Trophoblast cell (in vitro differentiated cells and primary cell): ENCODE measurements at regions not wholly inside any gene's neighbourhood (a gene's known extent, or its start where the extent isn't known, plus 50 kb on each side); places are given as distances from the start of the nearest gene placed in this dataset.

ENCODE experiments used
- DNase-seq, 2 donors: peaks; one replicate each; pipeline ENCODE4 v3.0.0-alpha.2; 2016
- H2AFZ ChIP-seq: 2 replicates; pipeline ENCODE4 v1.6.1; 2013; ENCODE audit warnings: low read length, moderate library complexity, mild to moderate bottlenecking; ENCODE audit not compliant: insufficient read depth, poor library complexity
- H2AK5ac ChIP-seq: 2 replicates; pipeline ENCODE4 v1.6.1; 2013; ENCODE audit warnings: mild to moderate bottlenecking, low read length
- H2BK120ac ChIP-seq: 2 replicates; pipeline ENCODE4 v1.6.1; 2013; ENCODE audit warnings: low read length, mild to moderate bottlenecking, moderate library complexity; ENCODE audit not compliant: insufficient read depth, poor library complexity
- H2BK12ac ChIP-seq: 2 replicates; pipeline ENCODE4 v1.6.1; 2013; ENCODE audit warnings: mild to moderate bottlenecking, low read length, moderate library complexity
- H2BK5ac ChIP-seq: 2 replicates; pipeline ENCODE4 v1.6.1; 2013; ENCODE audit warnings: low read length, low read depth, moderate library complexity, mild to moderate bottlenecking; ENCODE audit not compliant: poor library complexity
- H3K14ac ChIP-seq: 2 replicates; pipeline ENCODE4 v1.6.1; 2013; ENCODE audit warnings: mild to moderate bottlenecking, low read length
- H3K18ac ChIP-seq: 2 replicates; pipeline ENCODE4 v1.6.1; 2013; ENCODE audit warnings: mild to moderate bottlenecking, low read length
- H3K23ac ChIP-seq: 2 replicates; pipeline ENCODE4 v1.6.1; 2013; ENCODE audit warnings: low read length
- H3K27ac ChIP-seq: 2 replicates; pipeline ENCODE4 v1.5.1; 2013; ENCODE audit warnings: low read depth, mild to moderate bottlenecking, inconsistent platforms, low read length, moderate library complexity
- H3K27me3 ChIP-seq: 2 replicates; pipeline ENCODE4 v1.6.1; 2013; ENCODE audit warnings: inconsistent platforms, mild to moderate bottlenecking, low read length, moderate library complexity; ENCODE audit not compliant: insufficient read depth
- H3K36me3 ChIP-seq, 2 experiments: 1 replicate in 1 of 2; 2 replicates in 1 of 2; pipeline ENCODE4 v1.6.1; 2013; ENCODE audit warnings: low read length in 2 of 2, mild to moderate bottlenecking in 2 of 2, moderate library complexity in 1 of 2; ENCODE audit not compliant: insufficient read depth in 2 of 2, control insufficient read depth in 1 of 2
- H3K4ac ChIP-seq: 2 replicates; pipeline ENCODE4 v1.6.1; 2013; ENCODE audit warnings: low read depth, mild to moderate bottlenecking, low read length, moderate library complexity
- H3K4me1 ChIP-seq, 2 experiments: 1 replicate in 1 of 2; 2 replicates in 1 of 2; pipeline ENCODE4 v1.6.1; 2013; ENCODE audit warnings: low read length in 2 of 2, mild to moderate bottlenecking in 2 of 2, moderate library complexity in 1 of 2; ENCODE audit not compliant: insufficient read depth in 2 of 2, control insufficient read depth in 1 of 2
- H3K4me2 ChIP-seq: 2 replicates; pipeline ENCODE4 v1.6.1; 2013; ENCODE audit warnings: inconsistent platforms, mild to moderate bottlenecking, low read length, moderate library complexity
- H3K4me3 ChIP-seq: 2 replicates; pipeline ENCODE4 v1.5.1; 2013; ENCODE audit warnings: mild to moderate bottlenecking, low read depth, low read length, inconsistent platforms
- H3K79me1 ChIP-seq: one replicate; pipeline ENCODE4 v1.6.1; 2013; ENCODE audit warnings: low read length
- H3K79me2 ChIP-seq: 2 replicates; pipeline ENCODE4 v1.6.1; 2013; ENCODE audit warnings: low read length, mild to moderate bottlenecking; ENCODE audit not compliant: control insufficient read depth, insufficient read depth, poor library complexity
- H3K9ac ChIP-seq: 2 replicates; pipeline ENCODE4 v1.6.1; 2013; ENCODE audit warnings: mild to moderate bottlenecking, low read length
- H3K9me3 ChIP-seq: 2 replicates; pipeline ENCODE4 v1.6.1; 2013; ENCODE audit warnings: low read depth, mild to moderate bottlenecking, control low read depth, inconsistent platforms, low read length; ENCODE audit not compliant: insufficient read depth
- H4K12ac ChIP-seq: 2 replicates; pipeline ENCODE4 v1.6.1; 2013; ENCODE audit warnings: low read depth, mild to moderate bottlenecking, low read length, moderate library complexity
- H4K8ac ChIP-seq: 2 replicates; pipeline ENCODE4 v1.6.1; 2013; ENCODE audit warnings: low read depth, mild to moderate bottlenecking, low read length, moderate library complexity
- H4K91ac ChIP-seq: one replicate; pipeline ENCODE4 v1.6.1; 2013; ENCODE audit warnings: low read depth, mild to moderate bottlenecking, low read length, moderate library complexity
- WGBS: extraction: QIAGEN DNeasy Blood & Tissue Kit; methylation state at CpG from one replicate; pipeline ENCODE4 v1.1.7; 2013; ENCODE audit warnings: missing lambda C conversion rate; ENCODE audit not compliant: insufficient read length, insufficient coverage; ENCODE audit errors: extremely low coverage; 5-methylcytosine and 5-hydroxymethylcytosine counted together

DNA sequence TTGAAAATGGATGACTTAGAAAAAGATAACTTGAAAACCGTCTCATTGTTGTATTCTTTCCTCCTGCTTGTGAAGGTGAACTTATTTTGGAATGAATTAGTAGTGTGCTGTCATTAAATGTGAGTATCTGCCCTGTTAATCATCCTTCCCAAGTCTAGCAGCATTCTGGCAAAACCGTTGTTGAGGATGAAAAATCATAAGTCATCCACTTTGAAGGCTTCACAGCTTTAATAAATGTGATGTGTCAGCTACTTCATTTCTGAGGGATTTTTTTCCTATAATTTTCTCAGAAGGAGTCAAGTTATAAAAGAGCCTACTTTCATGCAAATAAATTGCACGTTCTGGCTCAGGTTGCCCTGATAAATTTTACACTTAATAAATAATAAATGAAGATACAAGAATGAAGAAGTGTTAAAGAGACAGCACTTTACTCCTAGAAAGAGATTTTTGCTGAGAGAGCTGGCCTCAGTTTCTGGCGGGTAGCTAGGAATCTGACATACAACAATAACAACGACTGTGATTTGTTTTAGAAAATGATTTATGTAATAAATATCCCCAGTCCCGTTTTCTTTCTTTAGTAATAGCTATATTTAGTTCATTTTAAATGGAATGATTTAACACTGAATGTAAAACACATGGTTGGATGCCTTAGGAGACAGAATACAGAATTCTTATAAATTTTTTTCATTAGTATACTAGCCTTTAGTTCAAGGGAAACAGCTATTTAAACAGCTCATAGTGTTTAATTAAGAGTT, 516.5 kb upstream of the KLF6 start:
- Histone ChIP-seq H2AK5ac (no peak overlapping the region), H3K9ac (no peak overlapping the region), H3K4me3 (no peak overlapping the region), H2BK12ac (no peak overlapping the region), H3K9me3 (no peaks in the 10 kb centered on the region), H3K4me1 (no peaks in the 10 kb centered on the region), H3K14ac (no peak overlapping the region), H3K23ac (no peak overlapping the region), H3K27me3 (no peaks in the 10 kb centered on the region), H3K79me1 (no peaks in the 10 kb centered on the region), H4K8ac (no peak overlapping the region), H3K4ac (no peak overlapping the region), H3K18ac (no peak overlapping the region), H2BK5ac (no peak overlapping the region), H4K12ac (no peak overlapping the region), H4K91ac (no peak overlapping the region), H2BK120ac (no peak overlapping the region), H3K79me2 (no peaks in the 10 kb centered on the region), H3K4me2 (no peak overlapping the region), H3K36me3 (no peaks in the 10 kb centered on the region), H3K27ac (no peak overlapping the region), H2AFZ (no peak overlapping the region)
- no peak for DNase-seq
- no CpG with 5 or more reads among the region's 6 CpGs for WGBS

- Histone ChIP-seq H3K18ac (no peak overlapping the region), H3K4me1 (no peaks in the 10 kb centered on the region), H2BK120ac (no peak overlapping the region), H4K12ac (no peak overlapping the region), H2AFZ (no peak overlapping the region), H3K79me1 (no peaks in the 10 kb centered on the region), H2BK5ac (no peak overlapping the region), H2BK12ac (no peak overlapping the region), H4K91ac (no peak overlapping the region), H3K14ac (no peak overlapping the region), H3K23ac (no peak overlapping the region), H2AK5ac (no peak overlapping the region), H3K4me2 (no peak overlapping the region), H3K4ac (no peak overlapping the region), H3K79me2 (no peaks in the 10 kb centered on the region), H3K27me3 (no peaks in the 10 kb centered on the region), H3K4me3 (no peak overlapping the region), H4K8ac (no peak overlapping the region), H3K36me3 (no peaks in the 10 kb centered on the region), H3K9ac (no peak overlapping the region), H3K9me3 (peaks cover 2% of the 10 kb centered on the region), H3K27ac (no peak overlapping the region)
- DNase-seq, result no peak
- WGBS, result no CpG with 5 or more reads among the region's 5 CpGs
Measured at GRCh38 chr10:4296161-4296560, 511.2 kb upstream of the KLF6 start.

GRCh38 chr10:4294996-4295792, 510.2 kb upstream of the KLF6 start:
- H3K14ac ChIP-seq, result no peak overlapping the region
- no peak overlapping the region for H4K8ac ChIP-seq
- WGBS, result no CpG with 5 or more reads among the region's 16 CpGs
- no peak overlapping the region for H4K91ac ChIP-seq
- H3K4ac ChIP-seq, result no peak overlapping the region
- H3K4me2 ChIP-seq, result no peak overlapping the region
- no peak overlapping the region for H3K4me3 ChIP-seq
- H2AFZ ChIP-seq, result no peak overlapping the region
- H4K12ac ChIP-seq, result no peak overlapping the region
- no peak overlapping the region for H3K18ac ChIP-seq
- no peak overlapping the region for H3K23ac ChIP-seq
- no peak overlapping the region for H3K27ac ChIP-seq
- no peak overlapping the region for H2BK12ac ChIP-seq
- no peak overlapping the region for H2BK120ac ChIP-seq
- H3K36me3 ChIP-seq, result no peaks in the 10 kb centered on the region
- no peaks in the 10 kb centered on the region for H3K27me3 ChIP-seq
- no peaks in the 10 kb centered on the region for H3K4me1 ChIP-seq
- H2AK5ac ChIP-seq, result no peak overlapping the region
- H3K79me2 ChIP-seq, result no peaks in the 10 kb centered on the region
- H3K9me3 ChIP-seq, result peaks cover 2% of the 10 kb centered on the region
- H3K79me1 ChIP-seq, result no peaks in the 10 kb centered on the region
- no peak overlapping the region for H3K9ac ChIP-seq
- no peak overlapping the region for H2BK5ac ChIP-seq
- DNase-seq, result no peak

DNA sequence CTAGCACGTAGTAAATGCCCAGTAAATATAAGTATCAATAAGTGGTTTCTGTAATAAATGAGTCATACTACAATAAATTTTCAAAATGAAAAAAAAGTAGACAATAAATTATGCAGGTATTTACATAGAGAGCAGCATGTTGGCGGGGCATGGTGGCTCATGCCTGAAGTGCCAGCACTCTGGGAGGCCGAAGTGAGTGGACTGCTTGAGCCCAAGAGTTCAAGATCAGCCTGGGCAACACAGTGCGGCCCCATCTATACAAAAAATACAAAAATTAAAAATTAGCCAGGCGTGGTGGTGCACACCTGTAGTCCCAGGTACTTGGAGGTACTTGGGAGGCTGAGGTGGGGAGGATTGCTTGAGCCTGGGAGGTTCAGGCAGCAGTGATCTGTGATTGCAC, 509.3 kb upstream of the KLF6 start:
- Histone ChIP-seq H3K4me2 (no peak overlapping the region), H4K8ac (no peak overlapping the region)
- WGBS, result no CpG with 5 or more reads among the region's 5 CpGs

More for the DNA sequence above, 509.3 kb upstream of the KLF6 start:
- Histone ChIP-seq H2BK12ac (no peak overlapping the region), H4K91ac (no peak overlapping the region), H3K9me3 (peaks cover 2% of the 10 kb centered on the region), H2BK120ac (no peak overlapping the region), H3K79me1 (no peaks in the 10 kb centered on the region), H3K36me3 (no peaks in the 10 kb centered on the region), H3K9ac (no peak overlapping the region), H2AK5ac (no peak overlapping the region), H2AFZ (no peak overlapping the region), H3K18ac (no peak overlapping the region), H3K79me2 (no peaks in the 10 kb centered on the region), H3K4ac (no peak overlapping the region), H2BK5ac (no peak overlapping the region), H3K23ac (no peak overlapping the region), H3K14ac (no peak overlapping the region), H4K12ac (no peak overlapping the region), H3K27me3 (no peaks in the 10 kb centered on the region), H3K4me3 (no peak overlapping the region), H3K4me1 (no peaks in the 10 kb centered on the region), H3K27ac (no peak overlapping the region)
- DNase-seq, result no peak
